Pancreas (tissue), 10 donors: ENCODE measurements at regions not wholly inside any gene's neighbourhood (a gene's known extent, or its start where the extent isn't known, plus 50 kb on each side); places are given as distances from the start of the nearest gene placed in this dataset.

ENCODE experiments used
- ATAC-seq, 4 donors: fragments of 200-7000 bp; cut with Tn5 transposase; one replicate each; pipeline versions ENCODE4 v1.8.0 to v1.9.1; 2020; ENCODE audit warnings: mild to moderate bottlenecking in 4 of 4, moderate library complexity in 4 of 4
- DNase-seq, 6 donors: peaks; one replicate each; pipeline ENCODE4 v3.0.0-alpha.2; 2020
- FAIRE-seq: peaks from 2 replicates; lab custom pipeline; 2012; peaks lifted over from hg19 to GRCh38; lab: Jason Lieb, UNC
- H3K27ac ChIP-seq, 4 donors: fragments of 200-600 bp; sonication (generic); 1 replicate in 3 of 4; 2 replicates in 1 of 4; pipeline versions ENCODE4 v1.5.0 to v1.8.0; 2020
- H3K27me3 ChIP-seq, 4 donors: fragments of 200-600 bp; one replicate each; pipeline ENCODE4 v1.8.0; 2021
- H3K36me3 ChIP-seq, 3 donors: fragments of 200-600 bp; sonication (generic) in 1 of 3; one replicate each; pipeline versions ENCODE4 v1.5.0 to v1.8.0; 2020 to 2021
- H3K4me1 ChIP-seq, 3 donors: fragments of 200-600 bp; one replicate each; pipeline ENCODE4 v1.8.0; 2021
- H3K4me3 ChIP-seq, 4 donors: fragments of 200-600 bp; sonication (generic) in 2 of 4; one replicate each; pipeline versions ENCODE4 v1.5.0 to v1.8.0; 2020 to 2021
- H3K9me3 ChIP-seq, 4 donors: fragments of 200-600 bp; one replicate each; pipeline ENCODE4 v1.8.0; 2021
- WGBS, 2 donors: extraction: QIAGEN DNeasy Blood & Tissue Kit; methylation state at CpG; one replicate each; pipeline ENCODE4 v1.1.7; 2013; 5-methylcytosine and 5-hydroxymethylcytosine counted together
- intact Hi-C, 3 donors: fragments of 100-400 bp; cut with DNase I; formaldehyde crosslinking; loops; one replicate each; pipeline versions ENCODE4 v1.11.1 to v1.14.2; 2022
- TF ChIP-seq, protein P1 (sequence below), 4 donors: fragments of 200-600 bp; sonication (generic) in 3 of 4; IDR thresholded peaks; one replicate each; pipeline versions ENCODE4 v1.5.0 to v1.8.0; 2021; ENCODE audit warnings: antibody characterized with exemption in 4 of 4
- donor health status: healthy with polysubstance abuse.
- donor health status: DM: no; HTN: no; CAD: no; lungs with moderate emphysema.
- donor health status: DM: no; HTN: no; CAD: no.
- donor health status: control.
- donor health status: control.
- donor health status: Bipolar disorder and iron deficiency.
- donor health status: DM: yes; HTN: yes; CAD: no.
- donor health status: DM: no; HTN: no; CAD: no.
- donor health status: DM: no; HTN: no; CAD: no.
- donor health status: DM: yes; HTN: yes; CAD: no.

GRCh38 chr6:15058200-15059061, 187.4 kb upstream of the JARID2 start:
- no peaks in the 10 kb centered on the region for H3K36me3 ChIP-seq
- FAIRE-seq = no peak
- TF ChIP-seq, protein P1, sequence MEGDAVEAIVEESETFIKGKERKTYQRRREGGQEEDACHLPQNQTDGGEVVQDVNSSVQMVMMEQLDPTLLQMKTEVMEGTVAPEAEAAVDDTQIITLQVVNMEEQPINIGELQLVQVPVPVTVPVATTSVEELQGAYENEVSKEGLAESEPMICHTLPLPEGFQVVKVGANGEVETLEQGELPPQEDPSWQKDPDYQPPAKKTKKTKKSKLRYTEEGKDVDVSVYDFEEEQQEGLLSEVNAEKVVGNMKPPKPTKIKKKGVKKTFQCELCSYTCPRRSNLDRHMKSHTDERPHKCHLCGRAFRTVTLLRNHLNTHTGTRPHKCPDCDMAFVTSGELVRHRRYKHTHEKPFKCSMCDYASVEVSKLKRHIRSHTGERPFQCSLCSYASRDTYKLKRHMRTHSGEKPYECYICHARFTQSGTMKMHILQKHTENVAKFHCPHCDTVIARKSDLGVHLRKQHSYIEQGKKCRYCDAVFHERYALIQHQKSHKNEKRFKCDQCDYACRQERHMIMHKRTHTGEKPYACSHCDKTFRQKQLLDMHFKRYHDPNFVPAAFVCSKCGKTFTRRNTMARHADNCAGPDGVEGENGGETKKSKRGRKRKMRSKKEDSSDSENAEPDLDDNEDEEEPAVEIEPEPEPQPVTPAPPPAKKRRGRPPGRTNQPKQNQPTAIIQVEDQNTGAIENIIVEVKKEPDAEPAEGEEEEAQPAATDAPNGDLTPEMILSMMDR (IDR thresholded peaks at IDR 0.05) = no peak
- no peak overlapping the region for H3K4me3 ChIP-seq
- no peak overlapping the region for H3K27ac ChIP-seq
- H3K4me1 ChIP-seq = no peaks in the 10 kb centered on the region
- no peaks in the 10 kb centered on the region for H3K27me3 ChIP-seq
- intact Hi-C loops = no loop called here
- no peak for ATAC-seq
- no peaks in the 10 kb centered on the region for H3K9me3 ChIP-seq
- DNase-seq = no peak
- WGBS, 2 donors = 68 to 70% methylated on average over 9 of the region's 9 CpGs

DNA sequence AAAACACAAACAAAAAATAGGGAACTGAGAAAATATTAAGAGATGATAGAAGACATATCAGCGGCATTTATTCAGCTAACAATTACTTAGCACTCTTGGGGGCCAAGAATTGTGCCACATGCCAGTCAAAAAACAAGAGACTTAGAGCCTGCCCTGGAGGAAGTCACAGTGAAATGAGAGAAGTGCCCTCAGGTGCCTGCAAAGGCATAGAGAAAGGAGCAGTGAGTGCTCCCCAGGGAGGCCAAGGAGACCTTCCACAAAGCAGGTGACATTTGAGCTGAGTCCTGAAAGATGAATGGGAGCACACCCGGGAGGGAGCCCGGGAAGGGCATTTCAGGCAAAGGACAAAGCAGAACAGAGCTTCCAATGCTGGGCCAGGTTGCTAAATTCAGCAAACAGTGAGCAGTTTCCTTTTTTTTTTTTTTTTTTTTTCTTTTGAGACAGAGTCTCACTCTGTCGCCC, 184.7 kb upstream of the JARID2 start:
- no peaks in the 10 kb centered on the region for H3K36me3 ChIP-seq
- no peaks in the 10 kb centered on the region for H3K27me3 ChIP-seq
- ATAC-seq = no peak
- no peak for FAIRE-seq
- WGBS, 2 donors = 46 to 59% methylated on average over 4 of the region's 4 CpGs
- TF ChIP-seq, protein P1 (IDR thresholded peaks at IDR 0.05) = no peak
- H3K4me3 ChIP-seq = no peak overlapping the region
- H3K9me3 ChIP-seq = no peaks in the 10 kb centered on the region
- H3K27ac ChIP-seq = no peak overlapping the region
- intact Hi-C loops = no loop called here
- DNase-seq = no peak
- H3K4me1 ChIP-seq = no peaks in the 10 kb centered on the region

GRCh38 chr6:15061908-15062515, 183.9 kb upstream of the JARID2 start:
- no peak for FAIRE-seq

DNA sequence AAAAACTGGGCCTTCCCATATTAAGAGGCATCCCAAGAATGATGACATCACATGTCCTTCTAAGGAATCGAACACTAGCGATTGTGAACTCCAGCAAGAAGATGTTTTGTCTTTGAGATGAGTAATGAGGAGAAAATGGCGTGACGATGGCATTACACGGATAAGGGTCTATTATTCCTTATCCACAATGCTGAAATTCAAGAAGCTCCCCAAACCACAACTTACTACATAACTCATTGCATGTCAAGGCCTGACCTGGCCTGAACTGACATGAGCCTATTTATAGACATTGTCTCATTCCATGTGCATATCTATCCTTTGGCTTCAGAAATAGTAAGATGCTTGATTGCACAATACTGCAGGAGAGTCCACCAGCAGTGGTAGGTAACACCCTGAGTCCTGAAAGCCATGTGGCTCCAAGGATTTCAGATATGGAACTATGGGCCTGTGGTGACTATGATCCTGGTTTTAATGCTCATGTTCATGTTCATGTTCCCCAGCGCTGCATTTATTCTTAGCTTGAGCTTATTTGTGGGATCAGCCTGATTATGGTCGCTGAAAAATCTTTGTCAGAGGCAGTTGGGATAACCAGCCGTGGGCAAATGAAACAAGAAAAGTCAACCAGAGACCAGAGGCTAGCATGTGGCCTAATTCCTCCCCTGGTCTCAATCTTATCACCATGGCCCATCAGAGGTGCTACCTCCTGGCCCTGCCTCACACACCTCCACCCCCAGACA, 183.2 kb upstream of the JARID2 start:
- DNase-seq (no peak), FAIRE-seq (no peak), ATAC-seq (no peak)
- intact Hi-C loops = no loop called here
- no peaks in the 10 kb centered on the region for H3K9me3 ChIP-seq
- H3K4me1 ChIP-seq = no peaks in the 10 kb centered on the region
- TF ChIP-seq, protein P1 (IDR thresholded peaks at IDR 0.05) = no peak
- H3K36me3 ChIP-seq = no peaks in the 10 kb centered on the region
- no peak overlapping the region for H3K4me3 ChIP-seq
- no peaks in the 10 kb centered on the region for H3K27me3 ChIP-seq
- WGBS, 2 donors = 90 to 94% methylated on average over 8 of the region's 8 CpGs
- H3K27ac ChIP-seq = no peak overlapping the region

More at GRCh38 chr6:15061908-15062515, 183.9 kb upstream of the JARID2 start:
- H3K36me3 ChIP-seq = no peaks in the 10 kb centered on the region
- no peak overlapping the region for H3K27ac ChIP-seq
- no peaks in the 10 kb centered on the region for H3K4me1 ChIP-seq
- intact Hi-C loops = no loop called here
- TF ChIP-seq, protein P1 (IDR thresholded peaks at IDR 0.05) = no peak
- ATAC-seq (no peak), DNase-seq (no peak)
- H3K9me3 ChIP-seq = no peaks in the 10 kb centered on the region
- no peak overlapping the region for H3K4me3 ChIP-seq
- no peaks in the 10 kb centered on the region for H3K27me3 ChIP-seq
- WGBS, 2 donors = 87 to 93% methylated on average over 6 of the region's 6 CpGs
